ENCODE measurements at regions not wholly inside any gene's neighbourhood (a gene's known extent, or its start where the extent isn't known, plus 50 kb on each side); places are given as distances from the start of the nearest gene placed in this dataset.

DNA sequence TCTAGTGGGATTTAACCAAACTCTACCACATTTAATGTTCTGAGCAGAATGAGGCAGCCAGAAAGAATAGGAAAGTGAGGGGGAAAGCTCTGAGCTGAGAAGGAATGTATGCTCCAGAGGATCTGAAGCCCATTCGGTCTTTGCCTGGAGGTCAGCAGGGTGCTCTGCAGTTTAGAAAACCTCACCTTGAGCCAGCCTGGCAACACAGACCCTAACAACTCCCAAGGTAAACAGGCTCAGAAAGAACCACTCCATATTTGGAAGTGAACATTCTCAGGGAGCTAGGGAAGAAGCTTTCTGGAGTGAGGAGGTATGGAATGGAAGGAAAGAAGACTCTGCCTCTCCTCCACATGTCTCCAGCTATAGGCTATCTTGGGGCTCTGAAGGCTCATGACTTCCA, 398.8 kb downstream of the SEC16B start:
- TF ChIP-seq, protein P1, sequence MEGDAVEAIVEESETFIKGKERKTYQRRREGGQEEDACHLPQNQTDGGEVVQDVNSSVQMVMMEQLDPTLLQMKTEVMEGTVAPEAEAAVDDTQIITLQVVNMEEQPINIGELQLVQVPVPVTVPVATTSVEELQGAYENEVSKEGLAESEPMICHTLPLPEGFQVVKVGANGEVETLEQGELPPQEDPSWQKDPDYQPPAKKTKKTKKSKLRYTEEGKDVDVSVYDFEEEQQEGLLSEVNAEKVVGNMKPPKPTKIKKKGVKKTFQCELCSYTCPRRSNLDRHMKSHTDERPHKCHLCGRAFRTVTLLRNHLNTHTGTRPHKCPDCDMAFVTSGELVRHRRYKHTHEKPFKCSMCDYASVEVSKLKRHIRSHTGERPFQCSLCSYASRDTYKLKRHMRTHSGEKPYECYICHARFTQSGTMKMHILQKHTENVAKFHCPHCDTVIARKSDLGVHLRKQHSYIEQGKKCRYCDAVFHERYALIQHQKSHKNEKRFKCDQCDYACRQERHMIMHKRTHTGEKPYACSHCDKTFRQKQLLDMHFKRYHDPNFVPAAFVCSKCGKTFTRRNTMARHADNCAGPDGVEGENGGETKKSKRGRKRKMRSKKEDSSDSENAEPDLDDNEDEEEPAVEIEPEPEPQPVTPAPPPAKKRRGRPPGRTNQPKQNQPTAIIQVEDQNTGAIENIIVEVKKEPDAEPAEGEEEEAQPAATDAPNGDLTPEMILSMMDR (conservative IDR thresholded peaks at IDR 0.05): no peak
- Mint-ChIP-seq H3K4me3 (no peak overlapping the region), H3K27ac (ENCODE audit: unreplicated experiment) (no peak overlapping the region), H3K27me3 (ENCODE audit: low read depth) (no peaks in the 10 kb centered on the region), H3K9me3 (peaks cover 1% of the 10 kb centered on the region), H3K36me3 (ENCODE audit: low read depth) (no peaks in the 10 kb centered on the region), H3K4me1 (no peaks in the 10 kb centered on the region)
- DNase-seq (ENCODE audit: low read depth, low spot score): no peak

DNA sequence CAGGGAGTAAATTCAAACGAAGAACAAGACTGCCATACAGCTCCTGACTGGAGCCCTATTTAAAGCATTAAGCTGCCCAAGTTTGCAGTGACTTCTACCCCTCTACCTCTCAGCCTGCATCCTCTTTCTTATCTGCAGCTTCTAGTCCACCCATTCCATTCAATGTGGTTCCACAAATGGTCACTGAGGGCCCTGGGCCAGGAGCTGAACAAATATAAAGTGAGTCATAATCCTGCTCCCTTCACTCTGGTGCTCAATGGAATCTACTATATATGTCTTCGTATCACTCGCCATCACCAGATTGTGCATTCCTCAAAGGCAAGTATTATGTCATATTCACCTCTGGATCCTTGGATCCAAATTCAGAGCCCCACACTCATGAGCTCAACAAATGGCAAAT, 398.7 kb downstream of the BRINP2 start:
- Mint-ChIP-seq H3K4me3 (no peak overlapping the region), H3K27ac (ENCODE audit: unreplicated experiment) (no peak overlapping the region), H3K27me3 (ENCODE audit: low read depth) (no peaks in the 10 kb centered on the region), H3K36me3 (ENCODE audit: low read depth) (no peaks in the 10 kb centered on the region), H3K9me3 (no peaks in the 10 kb centered on the region), H3K4me1 (no peaks in the 10 kb centered on the region)
- TF ChIP-seq, protein P1 (conservative IDR thresholded peaks at IDR 0.05): no peak
- DNase-seq (ENCODE audit: low read depth, low spot score): no peak

DNA sequence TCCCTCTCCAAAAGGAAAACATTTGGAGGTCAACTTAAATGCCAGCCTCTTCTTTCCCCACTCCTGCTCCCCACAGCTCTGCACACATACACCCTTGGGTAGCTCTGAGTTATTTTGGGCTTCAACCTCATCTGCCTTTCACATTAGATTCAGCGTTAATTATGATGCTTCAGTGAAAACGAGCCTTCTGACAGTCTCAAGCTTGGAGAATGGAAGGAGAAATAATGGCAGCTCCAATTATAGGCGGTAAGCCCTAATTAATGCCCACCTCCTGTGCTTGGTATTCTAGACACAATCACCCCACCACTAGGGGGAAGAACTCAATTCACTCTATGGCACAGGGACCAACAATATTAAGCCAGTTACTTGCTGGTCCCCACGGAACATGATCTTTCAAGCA, 397.9 kb downstream of the BRINP2 start:
- Mint-ChIP-seq H3K27me3 (ENCODE audit: low read depth) (no peaks in the 10 kb centered on the region), H3K4me3 (no peak overlapping the region), H3K9me3 (no peaks in the 10 kb centered on the region), H3K27ac (ENCODE audit: unreplicated experiment) (no peak overlapping the region), H3K36me3 (ENCODE audit: low read depth) (no peaks in the 10 kb centered on the region), H3K4me1 (no peaks in the 10 kb centered on the region)
- no peak for DNase-seq (ENCODE audit: low read depth, low spot score)
- TF ChIP-seq, protein P1 (conservative IDR thresholded peaks at IDR 0.05): peak; percentile 24

DNA sequence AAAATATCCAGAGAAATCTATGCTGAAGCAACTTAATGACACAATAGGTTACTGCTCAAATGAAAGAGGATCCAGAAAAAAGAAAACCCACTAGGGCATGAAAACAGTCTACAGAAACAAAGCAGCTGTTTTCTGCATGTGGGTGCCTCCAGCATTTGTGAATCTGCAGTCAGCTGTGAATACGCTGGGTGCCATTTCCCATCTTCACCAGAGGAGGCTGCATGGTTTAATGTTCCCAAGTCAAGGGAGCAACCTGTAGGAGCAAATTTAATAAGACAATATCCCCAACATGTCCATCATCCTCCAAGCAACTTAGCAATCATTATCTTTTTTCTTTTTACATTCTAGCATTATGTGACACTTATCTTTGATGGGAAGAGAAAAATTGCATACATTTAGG, 396.6 kb downstream of the BRINP2 start:
- H3K4me3 Mint-ChIP-seq: no peak overlapping the region
- no peaks in the 10 kb centered on the region for H3K27me3 Mint-ChIP-seq (ENCODE audit: low read depth)
- no peaks in the 10 kb centered on the region for H3K4me1 Mint-ChIP-seq
- no peaks in the 10 kb centered on the region for H3K36me3 Mint-ChIP-seq (ENCODE audit: low read depth)
- no peak for DNase-seq (ENCODE audit: low read depth, low spot score)
- H3K27ac Mint-ChIP-seq (ENCODE audit: unreplicated experiment): no peak overlapping the region
- TF ChIP-seq, protein P1 (conservative IDR thresholded peaks at IDR 0.05): peak; percentile 47
- no peaks in the 10 kb centered on the region for H3K9me3 Mint-ChIP-seq

DNA sequence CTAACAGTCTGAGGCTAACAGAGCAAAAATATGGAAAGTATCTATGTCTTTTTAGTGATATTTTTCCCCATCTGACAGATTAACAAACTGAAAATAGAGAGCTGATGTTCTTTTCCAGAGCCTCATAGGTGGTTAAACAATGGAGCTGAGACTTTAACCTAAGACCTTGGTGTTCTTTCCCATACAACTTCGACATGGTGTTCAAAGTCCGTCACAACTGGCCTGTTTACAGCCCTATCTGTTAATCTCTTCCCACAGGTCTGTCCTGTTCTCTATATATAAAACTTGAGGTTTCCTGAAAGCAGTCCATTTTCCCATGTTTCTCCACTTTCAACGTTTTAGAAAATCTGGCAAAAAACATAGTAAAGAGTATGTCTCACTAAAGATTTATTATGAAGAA, 395.7 kb downstream of the BRINP2 start:
- H3K27ac Mint-ChIP-seq (ENCODE audit: unreplicated experiment): no peak overlapping the region
- TF ChIP-seq, protein P1 (conservative IDR thresholded peaks at IDR 0.05): no peak
- no peak for DNase-seq (ENCODE audit: low read depth, low spot score)
- no peak overlapping the region for H3K4me3 Mint-ChIP-seq
- H3K9me3 Mint-ChIP-seq: peaks cover 4% of the 10 kb centered on the region
- no peaks in the 10 kb centered on the region for H3K4me1 Mint-ChIP-seq
- no peaks in the 10 kb centered on the region for H3K27me3 Mint-ChIP-seq (ENCODE audit: low read depth)
- no peaks in the 10 kb centered on the region for H3K36me3 Mint-ChIP-seq (ENCODE audit: low read depth)

DNA sequence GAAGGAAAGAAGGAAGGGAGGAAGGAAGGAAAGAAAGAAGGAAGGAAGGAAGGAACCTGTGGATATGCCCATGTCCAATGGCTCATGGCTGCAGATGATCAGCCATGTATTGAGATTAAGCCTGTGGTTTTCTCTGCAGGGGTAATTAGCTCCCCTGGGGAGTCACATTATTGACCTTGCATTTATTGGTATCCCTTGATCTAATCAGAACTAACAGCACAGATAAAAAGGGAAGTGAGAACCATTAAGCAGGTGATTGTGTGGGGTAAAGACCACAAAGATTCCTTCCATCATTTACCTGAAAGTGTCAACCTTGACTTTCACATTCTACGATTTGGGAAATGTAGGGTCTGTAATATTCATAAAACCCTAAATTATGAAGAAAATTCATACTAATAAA, 390.7 kb downstream of the BRINP2 start:
- H3K4me1 Mint-ChIP-seq: no peaks in the 10 kb centered on the region
- H3K9me3 Mint-ChIP-seq: peaks cover 14% of the 10 kb centered on the region
- H3K27ac Mint-ChIP-seq (ENCODE audit: unreplicated experiment): no peak overlapping the region
- no peak overlapping the region for H3K4me3 Mint-ChIP-seq
- no peak for DNase-seq (ENCODE audit: low read depth, low spot score)
- H3K36me3 Mint-ChIP-seq (ENCODE audit: low read depth): no peaks in the 10 kb centered on the region
- TF ChIP-seq, protein P1 (conservative IDR thresholded peaks at IDR 0.05): no peak
- no peaks in the 10 kb centered on the region for H3K27me3 Mint-ChIP-seq (ENCODE audit: low read depth)
